ENCODE measurements at regions not wholly inside any gene's neighbourhood (a gene's known extent, or its start where the extent isn't known, plus 50 kb on each side); places are given as distances from the start of the nearest gene placed in this dataset.

DNA sequence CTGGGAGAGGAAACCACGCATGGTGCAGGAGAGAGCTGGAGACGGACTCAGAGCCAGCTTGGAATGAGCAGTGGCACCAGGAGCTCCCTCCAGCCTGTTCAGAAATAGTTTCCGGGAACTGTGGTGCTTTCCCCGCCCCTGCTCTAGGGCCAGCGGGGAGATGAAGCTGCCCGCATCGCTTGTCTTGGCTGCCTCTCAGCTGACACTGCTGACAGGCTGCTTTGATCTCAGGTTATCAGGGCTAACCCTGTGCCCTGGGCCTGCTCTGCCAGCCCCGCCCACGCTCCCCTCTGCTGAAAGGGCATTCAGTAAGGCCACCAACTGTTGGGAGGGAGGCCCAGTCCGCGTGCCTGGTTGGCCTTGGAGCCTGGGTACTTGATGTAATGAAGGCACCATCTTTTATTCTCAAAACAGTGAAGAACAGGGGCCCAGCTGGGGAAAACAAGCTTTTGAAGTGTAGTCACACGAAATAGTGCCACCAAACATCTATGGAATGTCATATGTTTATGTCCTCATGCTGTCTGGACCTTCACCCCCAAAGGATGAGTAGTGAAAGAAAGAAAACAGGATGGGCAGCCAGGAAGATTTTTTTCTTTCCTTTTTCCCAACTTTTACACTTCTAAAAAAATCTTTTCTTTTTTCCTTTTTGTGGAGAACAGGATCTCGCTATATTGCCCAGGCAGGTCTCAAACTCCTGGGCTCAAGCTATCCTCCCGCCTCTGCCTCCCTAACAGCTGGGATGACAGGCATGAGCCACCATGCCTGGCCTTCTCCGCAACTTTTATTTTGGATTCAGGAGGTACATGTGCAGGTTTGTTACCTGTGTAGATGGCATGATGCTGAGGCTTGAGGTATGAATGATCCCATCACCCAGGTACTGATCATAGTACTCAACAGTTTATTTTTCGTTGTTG lies 115.9 kb upstream of the TBX3 start:
- Mint-ChIP-seq H3K4me3 (no peak overlapping the region), H3K4me1 (ENCODE audit: low read depth) (no peaks in the 10 kb centered on the region), H3K36me3 (ENCODE audit: low read depth) (no peaks in the 10 kb centered on the region), H3K9me3 (peaks cover 9% of the 10 kb centered on the region), H3K27me3 (ENCODE audit: insufficient read depth) (no peaks in the 10 kb centered on the region), H3K27ac (no peak overlapping the region)
- intact Hi-C loops (cut with micrococcal nuclease) = no loop called here
- no peak for DNase-seq (ENCODE audit: low spot score)

DNA sequence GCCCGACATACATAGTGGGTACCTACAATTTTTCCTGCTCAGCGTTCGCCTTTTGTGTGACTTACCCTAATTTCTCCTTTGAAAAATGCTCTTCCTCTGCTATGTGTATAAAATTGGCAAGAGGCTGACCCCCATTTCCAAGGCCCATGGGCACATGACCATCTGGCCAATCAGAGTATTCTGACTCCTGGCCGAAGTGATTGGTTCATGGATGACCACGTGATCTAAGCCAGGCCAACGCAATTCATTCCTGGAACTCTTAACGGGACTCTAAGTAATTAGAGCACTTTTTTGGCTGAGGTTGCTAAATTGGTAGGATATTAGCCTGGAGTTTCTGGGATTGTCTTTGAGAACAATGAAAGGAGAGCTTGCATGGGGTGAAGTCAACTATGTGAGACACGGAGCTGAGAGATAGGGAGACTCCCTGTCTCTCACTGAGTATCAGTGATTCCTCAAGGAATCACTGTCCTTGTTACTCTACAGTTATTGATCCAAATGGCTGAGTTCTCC lies 110.1 kb upstream of the TBX3 start:
- no peaks in the 10 kb centered on the region for H3K36me3 Mint-ChIP-seq (ENCODE audit: low read depth)
- no peak overlapping the region for H3K27ac Mint-ChIP-seq
- intact Hi-C loops (cut with micrococcal nuclease) = no loop called here
- peaks cover 10% of the 10 kb centered on the region for H3K9me3 Mint-ChIP-seq
- no peaks in the 10 kb centered on the region for H3K27me3 Mint-ChIP-seq (ENCODE audit: insufficient read depth)
- DNase-seq (ENCODE audit: low spot score) = no peak
- H3K4me1 Mint-ChIP-seq (ENCODE audit: low read depth) = no peaks in the 10 kb centered on the region
- no peak overlapping the region for H3K4me3 Mint-ChIP-seq

DNA sequence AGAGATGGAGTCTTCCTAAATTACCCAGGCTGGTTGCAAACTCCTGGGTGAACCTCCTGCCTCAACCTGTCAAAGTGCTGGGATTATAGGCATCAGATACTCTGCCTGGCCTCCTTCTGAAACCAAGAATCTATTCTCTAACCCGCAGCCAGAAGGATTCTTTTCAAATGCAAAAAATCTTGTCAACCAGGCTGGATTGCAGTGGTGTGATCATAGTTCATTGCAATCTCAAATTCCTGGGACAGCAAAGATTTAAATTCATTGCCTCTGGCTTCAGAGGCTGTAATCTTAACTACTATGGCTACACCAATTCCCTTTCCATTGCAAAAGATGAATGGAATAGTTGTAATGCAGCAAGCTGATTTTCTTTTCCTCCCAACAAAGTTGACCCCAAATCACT lies 106.3 kb upstream of the TBX3 start:
- intact Hi-C loops (cut with micrococcal nuclease) = no loop called here
- DNase-seq (ENCODE audit: low spot score) = no peak
- Mint-ChIP-seq H3K27me3 (ENCODE audit: insufficient read depth) (no peaks in the 10 kb centered on the region), H3K36me3 (ENCODE audit: low read depth) (no peaks in the 10 kb centered on the region), H3K27ac (no peak overlapping the region), H3K4me1 (ENCODE audit: low read depth) (no peaks in the 10 kb centered on the region), H3K9me3 (peaks cover 4% of the 10 kb centered on the region), H3K4me3 (no peak overlapping the region)

DNA sequence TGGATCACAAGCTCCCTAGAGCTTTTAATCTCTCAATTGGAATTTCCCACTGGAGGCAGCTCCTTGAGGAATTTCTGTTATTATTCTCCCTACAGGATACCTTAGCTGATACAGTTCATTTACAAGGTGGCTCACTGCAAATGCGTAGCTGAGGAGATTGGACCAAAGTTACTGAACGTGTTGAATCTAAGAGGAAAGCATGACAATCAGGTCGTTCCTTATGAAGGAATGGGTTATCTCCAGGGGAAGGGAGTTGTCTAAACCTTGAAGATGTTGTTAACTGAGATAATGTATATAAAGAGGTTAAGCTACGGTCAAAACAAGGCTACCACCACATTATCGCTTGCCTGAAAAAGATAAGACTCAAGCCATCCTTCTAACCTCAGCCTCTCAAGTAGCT lies 105.8 kb upstream of the TBX3 start:
- H3K36me3 Mint-ChIP-seq (ENCODE audit: low read depth) = no peaks in the 10 kb centered on the region
- H3K9me3 Mint-ChIP-seq = peaks cover 4% of the 10 kb centered on the region
- DNase-seq (ENCODE audit: low spot score) = no peak
- H3K27ac Mint-ChIP-seq = no peak overlapping the region
- H3K4me3 Mint-ChIP-seq = no peak overlapping the region
- intact Hi-C loops (cut with micrococcal nuclease) = no loop called here
- H3K4me1 Mint-ChIP-seq (ENCODE audit: low read depth) = no peaks in the 10 kb centered on the region
- no peaks in the 10 kb centered on the region for H3K27me3 Mint-ChIP-seq (ENCODE audit: insufficient read depth)

DNA sequence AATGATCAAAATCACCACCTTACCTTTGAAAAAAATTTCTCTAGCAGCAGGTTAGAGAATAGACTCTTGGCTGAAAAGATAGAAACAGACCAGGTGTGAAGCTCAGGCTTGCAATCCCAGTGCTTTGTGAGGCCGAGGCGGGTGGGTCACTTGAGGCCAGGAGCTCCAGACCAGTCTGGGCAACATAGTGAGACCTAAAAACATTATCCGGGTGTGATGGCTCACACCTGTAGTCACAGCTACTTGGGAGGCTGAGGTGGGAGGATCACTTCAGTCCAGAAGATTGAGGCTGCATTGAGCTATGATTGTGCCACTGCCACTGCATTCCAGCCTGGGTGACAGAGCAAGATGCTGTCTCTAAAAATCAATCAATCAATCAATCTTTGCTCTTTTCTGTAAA lies 105.3 kb upstream of the TBX3 start:
- H3K27me3 Mint-ChIP-seq (ENCODE audit: insufficient read depth) = no peaks in the 10 kb centered on the region
- peaks cover 4% of the 10 kb centered on the region for H3K9me3 Mint-ChIP-seq
- DNase-seq (ENCODE audit: low spot score) = no peak
- intact Hi-C loops (cut with micrococcal nuclease) = no loop called here
- H3K36me3 Mint-ChIP-seq (ENCODE audit: low read depth) = no peaks in the 10 kb centered on the region
- H3K4me1 Mint-ChIP-seq (ENCODE audit: low read depth) = no peaks in the 10 kb centered on the region
- no peak overlapping the region for H3K4me3 Mint-ChIP-seq
- H3K27ac Mint-ChIP-seq = no peak overlapping the region

DNA sequence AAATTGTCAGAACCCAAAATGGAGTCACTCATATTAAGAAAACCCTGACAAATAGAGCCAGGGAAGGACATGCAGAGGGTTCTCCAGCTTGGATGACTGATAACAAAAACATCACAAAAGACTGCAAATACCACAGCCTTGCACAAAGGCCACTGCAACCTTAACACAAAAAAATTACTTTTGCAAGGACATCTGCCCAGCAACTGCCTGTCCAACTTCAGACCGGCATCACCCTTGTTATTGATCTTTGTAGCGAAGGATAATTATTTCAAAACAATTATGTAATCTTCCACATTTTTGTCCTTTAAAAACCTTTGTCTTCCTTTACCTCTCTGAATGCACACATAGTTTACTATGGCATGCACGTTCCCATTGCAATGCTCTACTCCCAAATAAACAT lies 100.6 kb upstream of the TBX3 start:
- Mint-ChIP-seq H3K36me3 (ENCODE audit: low read depth) (no peaks in the 10 kb centered on the region), H3K27ac (no peak overlapping the region), H3K4me1 (ENCODE audit: low read depth) (no peaks in the 10 kb centered on the region), H3K27me3 (ENCODE audit: insufficient read depth) (no peaks in the 10 kb centered on the region), H3K9me3 (peaks cover 3% of the 10 kb centered on the region), H3K4me3 (no peak overlapping the region)
- intact Hi-C loops (cut with micrococcal nuclease) = no loop called here
- DNase-seq (ENCODE audit: low spot score) = no peak

DNA sequence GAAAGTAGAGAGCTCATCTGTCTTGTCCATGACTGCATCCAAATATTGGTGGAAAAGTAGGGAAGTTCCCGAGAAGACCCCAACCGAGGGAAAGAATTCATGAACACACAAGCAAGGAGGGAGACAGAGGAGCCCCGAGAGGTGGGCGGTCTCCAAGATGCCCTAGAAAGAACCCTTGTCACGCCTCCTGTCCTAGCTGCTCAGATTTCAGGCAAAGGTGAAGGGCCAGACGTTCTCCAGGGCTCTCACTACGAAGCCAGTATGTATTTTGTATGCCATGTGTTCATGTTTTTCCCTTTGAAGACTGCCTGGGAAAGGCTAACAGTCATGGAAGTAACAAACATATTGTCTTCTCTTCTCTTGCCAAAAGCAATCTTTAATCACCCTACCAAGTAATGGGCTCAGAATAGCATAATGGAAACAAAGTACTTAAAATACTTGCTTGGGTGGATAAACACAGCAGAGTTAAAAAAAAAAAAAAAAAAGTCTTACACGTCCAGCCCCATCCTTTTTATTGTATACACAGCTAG lies 99.2 kb upstream of the TBX3 start:
- H3K4me1 Mint-ChIP-seq (ENCODE audit: low read depth) = no peaks in the 10 kb centered on the region
- H3K4me3 Mint-ChIP-seq = no peak overlapping the region
- H3K27me3 Mint-ChIP-seq (ENCODE audit: insufficient read depth) = no peaks in the 10 kb centered on the region
- no peak overlapping the region for H3K27ac Mint-ChIP-seq
- H3K9me3 Mint-ChIP-seq = peaks cover 3% of the 10 kb centered on the region
- DNase-seq (ENCODE audit: low spot score) = no peak
- intact Hi-C loops (cut with micrococcal nuclease) = no loop called here
- H3K36me3 Mint-ChIP-seq (ENCODE audit: low read depth) = no peaks in the 10 kb centered on the region

DNA sequence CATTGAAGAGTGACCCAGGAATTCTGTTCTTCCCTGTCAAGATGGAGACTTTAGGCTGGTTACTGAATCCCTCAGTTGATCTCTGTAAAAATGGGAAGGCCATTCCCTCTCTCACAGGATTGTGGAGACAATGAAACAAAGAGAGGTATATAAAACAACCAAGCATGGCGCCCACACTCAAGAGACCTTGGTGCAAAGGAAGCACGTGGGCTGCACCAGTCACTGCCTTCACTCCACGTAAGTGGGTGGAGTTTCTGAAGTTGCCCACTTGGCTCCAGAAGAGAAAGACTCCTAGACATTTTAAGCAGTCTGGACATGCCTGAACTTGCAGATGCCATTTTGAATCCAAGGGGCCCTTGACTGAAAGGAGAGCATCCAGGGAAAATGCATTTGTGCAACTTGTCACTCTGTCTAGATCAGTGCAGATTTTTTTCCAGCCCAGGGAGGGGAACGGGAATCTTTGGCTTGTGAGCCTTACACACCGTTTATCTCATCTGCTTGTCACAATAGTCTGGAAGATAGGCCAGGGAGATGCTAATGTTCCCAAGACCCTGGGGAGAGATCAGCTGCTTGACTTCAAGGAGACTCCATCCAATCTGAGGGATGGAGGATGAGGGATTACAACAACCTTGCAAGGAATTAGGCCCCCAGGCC lies 96.9 kb upstream of the TBX3 start:
- H3K9me3 Mint-ChIP-seq = peaks cover 7% of the 10 kb centered on the region
- H3K4me3 Mint-ChIP-seq = no peak overlapping the region
- no peak overlapping the region for H3K27ac Mint-ChIP-seq
- intact Hi-C loops (cut with micrococcal nuclease) = no loop called here
- DNase-seq (ENCODE audit: low spot score) = no peak
- no peaks in the 10 kb centered on the region for H3K27me3 Mint-ChIP-seq (ENCODE audit: insufficient read depth)
- H3K4me1 Mint-ChIP-seq (ENCODE audit: low read depth) = no peaks in the 10 kb centered on the region
- H3K36me3 Mint-ChIP-seq (ENCODE audit: low read depth) = no peaks in the 10 kb centered on the region

DNA sequence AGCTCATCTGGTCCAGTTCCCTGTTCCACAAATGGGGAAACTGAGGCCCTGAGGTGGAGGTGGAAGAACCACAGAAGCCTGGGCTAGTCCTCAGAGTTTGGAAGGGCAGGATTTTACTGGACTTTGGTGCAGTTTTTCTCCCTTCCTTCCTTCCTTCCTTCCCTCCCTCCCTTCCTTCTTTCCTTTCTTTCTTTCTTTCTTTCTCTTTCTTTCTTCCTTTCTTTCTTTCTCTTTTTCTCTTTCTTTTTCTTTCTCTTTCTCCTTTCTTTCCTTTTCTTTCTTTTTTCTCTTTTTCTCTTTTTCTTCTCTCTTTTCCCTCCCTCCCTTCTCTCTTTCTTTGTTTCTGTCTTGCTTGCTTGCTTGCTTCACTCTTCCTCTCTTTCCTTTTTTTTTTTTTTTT lies 95.7 kb upstream of the TBX3 start:
- no peak overlapping the region for H3K4me3 Mint-ChIP-seq
- no peak for DNase-seq (ENCODE audit: low spot score)
- no peaks in the 10 kb centered on the region for H3K4me1 Mint-ChIP-seq (ENCODE audit: low read depth)
- no peak overlapping the region for H3K27ac Mint-ChIP-seq
- intact Hi-C loops (cut with micrococcal nuclease) = no loop called here
- no peaks in the 10 kb centered on the region for H3K36me3 Mint-ChIP-seq (ENCODE audit: low read depth)
- H3K27me3 Mint-ChIP-seq (ENCODE audit: insufficient read depth) = no peaks in the 10 kb centered on the region
- H3K9me3 Mint-ChIP-seq = peaks cover 7% of the 10 kb centered on the region

DNA sequence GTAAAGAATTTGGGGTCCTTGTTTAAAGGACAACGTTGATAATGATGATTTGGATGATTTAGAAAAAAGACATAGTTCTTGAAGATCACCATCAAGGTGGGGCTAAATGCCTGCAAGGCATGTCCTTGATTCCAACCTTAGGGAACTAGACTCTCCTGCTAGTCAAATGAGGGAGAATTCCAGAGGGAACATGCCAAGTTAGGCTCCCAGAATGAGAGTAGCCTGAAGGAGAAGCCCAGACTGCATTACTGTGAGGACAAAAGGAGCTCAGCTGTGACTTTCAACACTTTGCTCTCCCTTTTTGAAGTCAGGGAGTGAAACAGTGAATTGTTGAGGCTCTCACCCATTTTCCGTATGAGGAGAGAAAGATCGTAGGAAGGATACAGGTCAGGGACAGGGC lies 95.2 kb upstream of the TBX3 start:
- H3K36me3 Mint-ChIP-seq (ENCODE audit: low read depth) = no peaks in the 10 kb centered on the region
- H3K27me3 Mint-ChIP-seq (ENCODE audit: insufficient read depth) = no peaks in the 10 kb centered on the region
- DNase-seq (ENCODE audit: low spot score) = no peak
- H3K4me3 Mint-ChIP-seq = no peak overlapping the region
- no peaks in the 10 kb centered on the region for H3K4me1 Mint-ChIP-seq (ENCODE audit: low read depth)
- peaks cover 7% of the 10 kb centered on the region for H3K9me3 Mint-ChIP-seq
- H3K27ac Mint-ChIP-seq = no peak overlapping the region
- intact Hi-C loops (cut with micrococcal nuclease) = no loop called here

DNA sequence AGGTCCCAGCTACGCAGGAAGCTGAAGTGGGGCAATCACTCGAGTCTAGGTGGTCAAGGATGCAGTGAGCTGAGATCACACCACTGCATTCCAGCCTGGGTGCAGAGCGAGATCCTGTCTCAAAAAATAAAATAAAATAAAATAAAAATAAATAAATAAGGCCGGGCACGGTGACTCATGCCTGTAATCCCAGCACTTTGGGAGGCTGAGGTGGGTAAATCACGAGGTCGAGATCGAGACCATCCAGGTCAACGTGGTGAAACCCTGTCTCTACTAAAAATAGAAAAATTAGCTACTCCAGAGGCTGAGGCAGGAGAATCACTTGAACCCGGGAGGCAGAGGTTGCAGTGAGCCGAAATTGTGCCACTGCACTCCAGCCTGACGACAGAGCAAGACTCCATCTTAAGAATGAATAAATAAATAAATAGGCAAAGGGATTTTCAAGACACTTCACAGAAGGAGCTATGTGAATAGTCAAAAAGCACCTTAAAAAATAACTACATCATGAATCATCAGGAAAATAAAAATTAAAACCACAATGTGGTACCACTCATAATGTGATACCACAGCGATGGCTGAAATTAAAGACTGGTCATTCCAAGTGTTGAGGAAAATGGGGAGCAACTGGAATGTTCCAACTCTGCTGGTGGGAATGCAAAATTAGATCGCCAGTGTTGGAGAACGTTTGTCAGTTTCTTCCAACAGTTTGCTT lies 92.9 kb upstream of the TBX3 start:
- Mint-ChIP-seq H3K9me3 (peaks cover 7% of the 10 kb centered on the region), H3K27ac (no peak overlapping the region), H3K4me1 (ENCODE audit: low read depth) (no peaks in the 10 kb centered on the region), H3K4me3 (no peak overlapping the region), H3K36me3 (ENCODE audit: low read depth) (no peaks in the 10 kb centered on the region), H3K27me3 (ENCODE audit: insufficient read depth) (no peaks in the 10 kb centered on the region)
- no peak for DNase-seq (ENCODE audit: low spot score)
- intact Hi-C loops (cut with micrococcal nuclease) = no loop called here

DNA sequence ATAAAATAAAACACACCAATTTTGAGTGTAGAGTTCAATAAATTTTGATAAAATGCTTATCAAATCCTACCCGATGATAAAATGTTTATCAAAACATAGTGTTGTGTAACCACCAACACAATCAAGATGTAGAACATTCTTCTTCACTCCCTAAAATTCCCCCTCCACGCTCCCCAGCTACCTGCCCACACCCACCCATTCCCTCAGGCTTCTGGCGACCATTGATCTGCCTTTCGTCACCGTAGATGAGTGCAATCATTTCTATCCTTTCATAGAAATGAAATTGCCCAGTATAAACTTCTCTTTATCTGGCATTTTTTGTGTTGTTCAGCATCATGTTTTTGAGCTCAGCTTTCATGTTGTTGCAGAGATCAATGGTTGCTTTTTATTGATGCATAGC lies 90.7 kb upstream of the TBX3 start:
- H3K4me3 Mint-ChIP-seq = no peak overlapping the region
- intact Hi-C loops (cut with micrococcal nuclease) = no loop called here
- H3K4me1 Mint-ChIP-seq (ENCODE audit: low read depth) = no peaks in the 10 kb centered on the region
- no peak for DNase-seq (ENCODE audit: low spot score)
- no peaks in the 10 kb centered on the region for H3K27me3 Mint-ChIP-seq (ENCODE audit: insufficient read depth)
- H3K27ac Mint-ChIP-seq = no peak overlapping the region
- H3K9me3 Mint-ChIP-seq = peaks cover 9% of the 10 kb centered on the region
- H3K36me3 Mint-ChIP-seq (ENCODE audit: low read depth) = no peaks in the 10 kb centered on the region

DNA sequence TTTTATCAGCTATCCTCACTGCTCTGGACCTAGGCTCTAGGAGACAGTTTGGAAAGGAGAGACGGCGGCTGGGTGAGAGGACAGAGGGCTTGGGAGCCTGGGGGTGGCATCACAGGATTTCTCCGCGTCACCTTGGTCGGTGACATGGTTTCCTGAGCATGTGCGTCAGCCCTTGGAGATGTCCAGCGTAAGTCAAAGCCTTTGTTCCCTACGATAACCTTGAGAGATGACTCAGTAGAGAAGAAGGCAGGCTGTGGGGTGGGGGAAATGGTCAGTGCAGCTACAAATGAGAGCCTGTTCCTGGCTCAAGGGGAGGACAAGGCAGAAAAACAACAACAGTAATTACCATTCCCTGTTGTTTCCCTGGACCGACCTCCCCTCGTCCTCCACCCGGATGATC lies 90.2 kb upstream of the TBX3 start:
- Mint-ChIP-seq H3K27ac (no peak overlapping the region), H3K4me1 (ENCODE audit: low read depth) (no peaks in the 10 kb centered on the region), H3K9me3 (peaks cover 9% of the 10 kb centered on the region), H3K4me3 (no peak overlapping the region), H3K27me3 (ENCODE audit: insufficient read depth) (no peaks in the 10 kb centered on the region), H3K36me3 (ENCODE audit: low read depth) (no peaks in the 10 kb centered on the region)
- DNase-seq (ENCODE audit: low spot score) = no peak
- intact Hi-C loops (cut with micrococcal nuclease) = no loop called here
